Adrenal gland (tissue), 9 donors: ENCODE measurements at regions not wholly inside any gene's neighbourhood (a gene's known extent, or its start where the extent isn't known, plus 50 kb on each side); places are given as distances from the start of the nearest gene placed in this dataset.

Experiments
- DNase-seq, 7 donors: peaks; one replicate each; pipeline ENCODE4 v3.0.0-alpha.2; 2019 to 2020
- H3K27ac ChIP-seq, 5 donors: fragments of 200-600 bp; sonication (generic) in 4 of 5; 1 replicate in 3 of 5; 2 replicates in 2 of 5; pipeline versions ENCODE4 v1.5.1 to v1.8.0; 2016 to 2020; ENCODE audit warnings: mild to moderate bottlenecking in 1 of 5
- H3K27me3 ChIP-seq: fragments of 200-600 bp; 2 replicates; pipeline ENCODE4 v1.8.0; 2021
- H3K36me3 ChIP-seq, 2 donors: fragments of 200-600 bp; replicated peaks in 1 of 2; 1 replicate in 1 of 2; 2 replicates in 1 of 2; pipeline versions ENCODE4 v1.5.1 to v1.8.0; 2018 to 2022
- H3K4me1 ChIP-seq, 2 donors: fragments of 200-600 bp; replicated peaks in 1 of 2; 1 replicate in 1 of 2; 2 replicates in 1 of 2; pipeline versions ENCODE4 v1.5.1 to v1.8.0; 2018 to 2021
- H3K4me3 ChIP-seq, 4 donors: fragments of 200-600 bp; sonication (generic) in 3 of 4; one replicate each; pipeline ENCODE4 v1.5.1; 2016 to 2018
- H3K9me3 ChIP-seq, 3 donors: fragments of 200-600 bp; sonication (generic) in 1 of 3; replicated peaks in 1 of 3; 1 replicate in 2 of 3; 2 replicates in 1 of 3; pipeline versions ENCODE4 v1.5.1 to v1.8.0; 2016 to 2021
- CTCF ChIP-seq, 6 experiments: fragments of 450-650 bp in 4 of 6; fragments of 200-600 bp in 2 of 6; sonication (generic) in 1 of 6; IDR thresholded peaks; 1 replicate in 5 of 6; 2 replicates in 1 of 6; pipeline versions ENCODE4 v1.5.1 to v1.8.0; 2016 to 2021; ENCODE audit warnings: antibody characterized with exemption in 6 of 6, mild to moderate bottlenecking in 2 of 6, moderate library complexity in 1 of 6
- POLR2A ChIP-seq, 2 donors: fragments of 450-650 bp; IDR thresholded peaks; one replicate each; pipeline ENCODE4 v1.6.1; 2017; ENCODE audit warnings: antibody characterized with exemption in 2 of 2, mild to moderate bottlenecking in 2 of 2, moderate library complexity in 1 of 2
- WGBS, 4 donors: extraction: QIAGEN DNeasy Blood & Tissue Kit in 2 of 4; methylation state at CpG; one replicate each; pipeline versions ENCODE4 v1.1.5 to v1.1.7; 2013 to 2017; 5-methylcytosine and 5-hydroxymethylcytosine counted together
- intact Hi-C, 2 donors: fragments of 100-400 bp; cut with DNase I; formaldehyde crosslinking; loops; one replicate each; pipeline versions ENCODE4 v1.14.1 to v1.15.0; 2022 to 2023
- donor health status: healthy with polysubstance abuse.
- donor health status: Bipolar disorder and iron deficiency.
- donor health status: DM: yes; HTN: yes; CAD: no.
- donor health status: DM: no; HTN: no; CAD: no.
- donor health status: DM: no; HTN: no; CAD: no.

DNA sequence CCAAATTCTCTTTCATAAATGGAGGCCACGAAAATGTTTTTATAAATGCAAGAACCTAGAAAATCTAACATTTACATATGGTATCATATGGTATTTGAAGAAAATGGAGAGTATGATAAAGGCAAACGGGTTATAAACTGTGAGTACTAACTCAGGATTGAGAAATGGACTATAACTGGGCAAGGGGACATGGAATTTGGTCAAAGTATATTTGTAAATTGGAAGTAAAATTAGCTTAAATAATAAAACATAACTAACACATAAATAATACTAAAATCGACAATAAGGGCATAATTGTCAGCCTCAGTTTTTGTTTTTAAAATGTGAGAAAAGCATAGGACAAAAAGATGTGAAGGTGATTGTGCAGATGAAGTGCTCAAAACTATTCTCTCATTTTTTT lies 1516.3 kb upstream of the MIR17HG start:
- H3K27me3 ChIP-seq, result no peaks in the 10 kb centered on the region
- H3K4me1 ChIP-seq, result no peaks in the 10 kb centered on the region
- 61 to 76% (median 68%) methylated on average over 3 of the region's 3 CpGs for WGBS, 4 donors
- no peak for DNase-seq
- intact Hi-C loops, result no loop called here
- no peak overlapping the region for H3K27ac ChIP-seq
- TF ChIP-seq POLR2A (IDR thresholded peaks at IDR 0.05) (no peak), CTCF (IDR thresholded peaks at IDR 0.05) (no peak)
- no peaks in the 10 kb centered on the region for H3K9me3 ChIP-seq
- no peak overlapping the region for H3K4me3 ChIP-seq
- no peaks in the 10 kb centered on the region for H3K36me3 ChIP-seq

DNA sequence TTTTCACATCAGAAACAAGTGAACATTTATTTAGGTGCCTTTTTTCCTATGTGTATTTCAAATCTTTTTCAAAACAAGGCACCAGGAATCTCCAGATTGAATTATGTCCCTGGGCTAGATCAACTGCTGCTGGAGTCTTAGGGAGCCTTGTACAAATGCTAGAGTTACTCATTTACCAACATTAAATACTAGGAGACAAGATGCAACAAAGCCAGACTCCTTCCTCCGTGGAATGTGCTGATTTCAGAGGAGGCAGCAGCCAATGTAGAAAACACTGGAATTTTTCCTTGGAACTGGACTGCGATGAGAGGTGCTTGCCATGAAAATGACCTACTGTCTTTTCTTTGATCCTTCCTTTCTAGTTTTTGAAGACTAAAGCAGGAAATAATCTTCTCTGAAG lies 1514.7 kb upstream of the MIR17HG start:
- no peaks in the 10 kb centered on the region for H3K27me3 ChIP-seq
- H3K4me3 ChIP-seq, result no peak overlapping the region
- TF ChIP-seq CTCF (IDR thresholded peaks at IDR 0.05), result no peak
- no peak for TF ChIP-seq POLR2A (IDR thresholded peaks at IDR 0.05)
- H3K36me3 ChIP-seq, result no peaks in the 10 kb centered on the region
- intact Hi-C loops, result no loop called here
- 25 to 49% (median 46%) methylated on average over 2 of the region's 2 CpGs for WGBS, 4 donors
- H3K9me3 ChIP-seq, result no peaks in the 10 kb centered on the region
- no peak for DNase-seq
- no peak overlapping the region for H3K27ac ChIP-seq
- H3K4me1 ChIP-seq, result no peaks in the 10 kb centered on the region

GRCh38 chr13:89843621-89844020 lies 1503.9 kb upstream of the MIR17HG start:
- Histone ChIP-seq H3K4me3 (no peak overlapping the region), H3K27ac (no peak overlapping the region), H3K9me3 (no peaks in the 10 kb centered on the region), H3K27me3 (no peaks in the 10 kb centered on the region), H3K4me1 (no peaks in the 10 kb centered on the region), H3K36me3 (no peaks in the 10 kb centered on the region)
- TF ChIP-seq CTCF (IDR thresholded peaks at IDR 0.05) (no peak), POLR2A (IDR thresholded peaks at IDR 0.05) (no peak)
- 73 to 94% (median 81%) methylated on average over 1 of the region's 1 CpG for WGBS, 4 donors
- no peak for DNase-seq
- intact Hi-C loops, result no loop called here

- H3K36me3 ChIP-seq, result no peaks in the 10 kb centered on the region
- TF ChIP-seq POLR2A (IDR thresholded peaks at IDR 0.05) (no peak), CTCF (IDR thresholded peaks at IDR 0.05) (no peak)
- no peak for DNase-seq
- H3K27ac ChIP-seq, result no peak overlapping the region
- H3K9me3 ChIP-seq, result no peaks in the 10 kb centered on the region
- H3K4me3 ChIP-seq, result no peak overlapping the region
- no peaks in the 10 kb centered on the region for H3K27me3 ChIP-seq
- intact Hi-C loops, result no loop called here
- H3K4me1 ChIP-seq, result no peaks in the 10 kb centered on the region
- 40 to 62% (median 50%) methylated on average over 3 of the region's 3 CpGs for WGBS, 4 donors
These were observed 1501.6 kb upstream of the MIR17HG start for GRCh38 chr13:89845874-89846273.
